ENCODE measurements at regions not wholly inside any gene's neighbourhood (a gene's known extent, or its start where the extent isn't known, plus 50 kb on each side); places are given as distances from the start of the nearest gene placed in this dataset.
"Not testable (repeated sequence)": the region's sequence is repeated elsewhere in the genome, so short reads cannot be mapped to it uniquely, and the experiment has no call there.

DNA sequence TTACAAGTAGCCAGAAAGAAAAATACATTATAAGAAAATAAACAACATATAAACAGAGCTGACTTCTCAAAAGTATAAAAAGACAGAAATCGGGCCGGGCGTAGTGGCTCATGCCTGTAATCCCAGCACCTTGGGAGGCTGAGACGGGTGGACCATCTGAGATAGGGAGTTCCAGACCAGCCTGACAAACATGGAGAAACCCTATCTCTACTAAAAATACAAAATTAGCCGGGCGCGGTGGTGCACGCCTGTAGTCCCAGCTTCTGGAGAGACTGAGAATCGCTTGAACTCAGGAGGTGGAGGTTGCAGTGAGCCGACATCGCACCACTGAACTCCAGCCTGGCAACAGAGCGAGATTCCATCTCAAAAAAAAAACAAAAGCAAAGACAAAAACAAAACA is 373.3 kb upstream of the ARPP21 start:
- DNase-seq (ENCODE audit: low read depth in 2 of 2): not testable (repeated sequence)

DNA sequence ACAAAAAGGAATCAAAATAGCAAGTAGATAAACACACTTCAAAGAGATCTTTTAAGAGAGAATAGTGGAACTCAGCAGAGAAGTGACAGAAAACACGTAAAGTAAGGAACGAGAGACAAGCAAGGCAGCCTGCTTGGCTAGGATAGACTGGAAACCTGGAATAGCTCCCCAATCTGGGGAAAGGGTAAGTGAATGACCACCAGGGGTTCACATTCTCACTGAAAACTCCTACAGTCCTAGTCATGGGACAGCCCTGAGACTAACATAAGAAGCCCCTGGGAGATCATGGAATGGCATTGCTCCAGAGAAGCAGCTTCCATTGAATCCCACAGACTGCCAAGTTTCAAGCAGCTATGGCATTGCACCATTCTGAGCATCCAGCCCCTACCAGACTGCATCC is 363.6 kb upstream of the ARPP21 start:
- no peak for DNase-seq (ENCODE audit: low read depth in 2 of 2)

DNA sequence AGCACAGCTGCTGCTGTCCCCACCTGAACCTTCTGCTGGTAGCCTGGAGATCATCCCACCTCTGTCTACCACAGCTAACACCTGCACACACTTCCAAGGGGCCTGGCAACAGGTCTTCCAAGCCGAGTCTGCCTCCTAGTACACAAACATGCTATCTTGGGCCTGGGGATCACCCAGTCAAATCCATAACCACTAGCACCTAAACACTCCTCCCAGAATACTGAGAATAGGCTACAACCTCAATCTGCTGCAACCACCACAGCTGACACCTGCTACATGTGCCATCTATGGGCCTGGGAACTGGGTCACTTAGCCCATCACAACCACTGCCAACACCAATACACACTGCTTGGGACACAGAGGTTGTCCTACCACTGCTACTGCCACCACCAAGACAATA is 362.8 kb upstream of the ARPP21 start:
- DNase-seq (ENCODE audit: low read depth in 2 of 2): no peak

DNA sequence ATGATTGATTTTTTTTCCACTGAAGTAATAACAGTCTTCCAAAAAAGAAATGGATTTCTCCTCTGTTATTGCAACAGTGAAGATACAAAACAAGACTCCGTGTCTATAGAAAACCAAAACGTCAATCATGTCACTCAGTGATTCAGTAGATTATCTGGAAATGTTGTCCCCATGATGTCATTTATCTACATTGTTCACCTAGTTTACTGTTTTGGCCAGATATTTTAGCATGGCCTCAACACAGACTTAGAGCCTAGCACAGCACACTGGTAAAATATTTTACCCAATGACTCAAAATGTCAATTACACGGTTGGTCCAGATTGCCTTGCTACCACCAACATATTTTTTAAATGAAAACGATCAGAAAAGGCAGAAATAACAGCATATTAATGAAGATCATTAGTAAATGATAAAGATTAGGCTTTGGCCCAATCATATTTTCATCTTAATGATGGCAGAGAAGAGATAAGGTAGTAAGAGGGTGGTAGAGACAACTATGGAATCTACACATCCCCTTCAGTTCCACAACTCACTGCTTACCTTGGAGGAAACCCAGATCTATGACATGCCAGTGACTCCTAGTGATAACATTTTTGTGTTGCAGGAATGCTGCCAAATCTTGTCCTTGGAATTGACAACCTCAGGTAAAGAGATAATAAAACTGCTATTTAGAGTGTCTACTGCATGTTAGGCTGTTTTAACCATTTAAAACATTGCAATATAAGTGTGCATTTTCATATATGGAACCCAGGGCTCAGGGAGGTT is 347.7 kb upstream of the ARPP21 start:
- DNase-seq (ENCODE audit: low read depth in 2 of 2): no peak

DNA sequence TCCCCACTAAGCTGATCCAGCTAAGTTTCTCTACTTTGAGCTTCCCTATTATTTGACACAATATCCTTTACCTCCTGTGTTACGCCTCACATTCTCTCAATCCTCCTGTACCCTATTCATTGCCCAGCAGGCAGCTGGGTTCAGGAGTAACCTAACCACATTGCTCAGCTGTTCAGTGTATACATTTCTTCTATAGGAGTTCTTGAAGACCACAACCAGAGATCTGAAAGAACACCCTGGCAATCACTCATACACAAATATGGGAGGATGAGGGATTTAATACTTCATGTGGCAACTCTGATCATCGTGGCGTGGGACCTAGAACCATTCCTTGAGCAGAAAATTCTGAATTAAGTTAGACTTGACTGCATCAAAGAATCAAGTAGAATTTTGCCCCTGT is 346.8 kb upstream of the ARPP21 start:
- DNase-seq (ENCODE audit: low read depth in 2 of 2): no peak

DNA sequence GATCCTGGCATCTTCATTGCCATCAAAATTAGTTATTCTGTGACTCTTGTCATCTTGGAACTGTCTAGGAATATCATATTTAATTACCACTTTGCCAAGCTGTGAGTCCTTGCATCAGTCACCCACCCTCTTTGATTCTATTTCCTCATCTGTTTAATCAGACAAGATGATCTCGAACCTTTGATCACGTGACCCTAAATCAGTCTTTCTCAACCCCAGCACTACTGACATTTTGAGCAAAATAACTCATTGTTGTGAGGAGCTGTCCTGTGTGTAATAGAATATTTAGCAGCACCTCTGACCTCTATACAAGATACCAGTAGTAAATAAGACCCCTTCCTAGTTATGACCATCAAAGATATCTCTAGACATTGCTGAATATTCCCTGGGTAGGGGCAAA is 343.4 kb upstream of the ARPP21 start:
- DNase-seq (ENCODE audit: low read depth in 2 of 2): no peak

DNA sequence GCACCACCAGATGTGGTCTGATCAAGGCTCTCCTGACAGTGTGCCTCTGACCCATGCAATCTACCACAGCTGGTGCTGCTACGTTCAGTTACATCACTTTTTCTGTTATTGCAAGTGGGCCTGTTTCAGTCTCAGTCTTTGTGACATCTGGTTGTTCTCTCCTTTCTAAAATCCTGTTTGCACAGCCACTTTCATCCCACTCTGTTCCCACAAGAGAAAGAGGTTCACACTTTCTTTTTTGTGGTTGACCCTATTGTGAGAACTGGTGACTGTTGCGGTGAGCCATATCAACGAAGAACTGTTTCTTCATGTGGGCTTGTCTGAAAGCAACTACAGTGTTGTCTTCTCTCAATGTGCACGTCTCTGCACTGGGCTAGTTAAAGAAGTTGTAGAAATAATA is 342.8 kb upstream of the ARPP21 start:
- DNase-seq (ENCODE audit: low read depth in 2 of 2): no peak

DNA sequence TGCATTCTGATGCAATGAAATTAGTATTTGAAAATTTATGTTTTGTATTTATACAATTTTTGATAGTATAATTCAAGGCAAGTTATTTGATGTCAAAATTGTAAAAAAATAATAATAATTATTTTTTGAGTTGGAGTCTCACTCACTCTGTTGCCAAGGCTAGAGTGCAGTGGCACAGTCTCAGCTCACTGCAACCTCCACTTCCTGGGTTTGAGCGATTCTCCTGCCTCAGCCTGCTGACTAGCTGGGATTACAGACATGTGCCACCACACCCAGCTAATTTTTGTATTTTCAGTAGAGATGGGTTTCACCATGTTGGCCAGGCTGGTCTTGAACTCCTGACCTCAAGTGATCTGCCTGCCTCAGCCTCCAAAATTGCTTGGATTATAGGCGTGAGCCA is 342.4 kb upstream of the ARPP21 start:
- not testable (repeated sequence) for DNase-seq (ENCODE audit: low read depth in 2 of 2)

DNA sequence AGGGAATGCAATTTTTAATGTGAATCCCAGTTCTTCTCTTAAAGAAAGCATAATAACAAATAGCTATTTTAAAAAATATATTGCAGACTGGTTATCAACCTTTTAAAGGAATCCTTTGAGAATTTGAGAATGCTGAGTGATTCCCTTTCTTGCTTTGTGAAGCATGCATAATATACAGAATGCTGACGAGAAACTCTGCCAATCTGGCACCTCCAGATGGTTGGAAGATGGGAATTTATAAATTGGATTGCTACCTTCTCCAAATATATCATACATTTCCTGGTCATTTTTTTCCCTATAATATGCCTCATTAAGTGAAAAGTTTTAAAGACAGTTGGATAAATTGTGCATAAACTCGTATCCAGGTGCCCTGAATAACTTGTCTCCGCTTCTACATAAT is 333.9 kb upstream of the ARPP21 start:
- no peak for DNase-seq (ENCODE audit: low read depth in 2 of 2)

DNA sequence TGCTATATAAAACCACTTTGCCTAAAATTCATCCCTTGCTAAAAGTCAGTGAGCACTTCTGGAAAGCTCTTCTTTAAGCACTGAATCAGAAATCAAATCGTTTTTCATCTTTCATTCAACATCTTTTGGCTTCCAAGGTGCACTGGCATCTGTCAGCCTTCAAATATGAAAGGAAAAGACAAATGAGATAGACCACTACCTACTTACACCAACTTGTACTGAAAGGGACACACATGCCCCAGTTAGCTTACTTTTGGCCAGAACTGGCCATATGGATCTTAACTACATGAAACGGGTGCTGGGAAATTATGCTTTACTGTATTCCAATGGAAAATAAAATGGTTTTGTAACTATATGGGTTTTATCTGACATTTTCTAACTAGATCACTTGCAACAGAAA is 332.0 kb upstream of the ARPP21 start:
- DNase-seq (ENCODE audit: low read depth in 2 of 2): no peak

DNA sequence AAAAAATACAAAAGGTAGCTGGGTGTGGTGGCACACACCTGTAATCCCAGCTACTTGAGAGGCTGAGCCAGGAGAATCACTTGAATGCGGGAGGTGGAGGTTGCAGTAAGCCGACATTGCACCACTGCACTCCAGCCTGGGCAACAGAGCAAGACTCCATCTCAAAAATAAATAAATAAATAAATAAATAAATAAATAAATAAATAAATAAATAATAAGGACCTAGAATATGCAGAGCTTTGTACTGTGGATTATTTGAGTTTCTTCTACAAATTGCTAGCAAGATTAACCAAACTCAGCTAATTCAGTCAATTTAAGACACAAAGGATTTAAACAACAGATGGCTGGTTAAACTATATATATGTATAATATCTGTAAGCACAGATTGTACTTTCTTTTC is 322.5 kb upstream of the ARPP21 start:
- DNase-seq (ENCODE audit: low read depth in 2 of 2): not testable (repeated sequence)

DNA sequence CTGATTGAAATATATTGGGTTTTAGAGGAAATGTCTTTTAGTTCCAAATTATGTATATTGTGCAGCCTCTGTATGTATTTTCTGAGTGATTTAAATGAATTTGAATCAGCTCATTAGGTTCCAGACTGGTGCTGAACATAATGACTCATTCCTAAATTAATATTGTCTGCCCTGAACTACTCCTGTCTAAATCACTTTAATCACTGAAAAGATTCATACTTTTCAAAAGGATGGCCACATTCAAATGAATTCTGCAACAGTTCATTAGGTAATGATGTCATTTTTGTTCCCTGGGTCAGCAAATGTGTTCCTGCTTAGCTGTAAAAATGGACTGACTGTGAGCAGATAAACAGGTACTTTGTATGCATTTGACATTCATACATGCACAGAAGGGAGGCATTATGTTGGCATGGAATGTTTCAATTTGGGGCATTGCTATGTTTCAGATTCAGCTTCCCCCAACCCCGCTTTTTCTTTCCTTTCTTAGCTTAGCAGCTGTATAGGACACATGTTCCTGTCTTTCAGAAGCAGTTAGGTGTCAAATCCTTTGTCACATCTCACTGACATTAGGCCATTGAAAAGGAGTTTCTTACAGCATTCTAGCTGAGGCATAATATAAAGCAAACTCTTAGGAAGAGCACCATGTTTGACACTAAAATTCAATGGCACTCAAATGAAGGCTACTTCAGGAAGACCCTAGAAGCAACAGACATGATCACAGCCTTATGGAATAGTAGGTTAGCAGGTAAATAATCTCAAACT is 318.5 kb upstream of the ARPP21 start:
- DNase-seq (ENCODE audit: low read depth in 2 of 2): no peak

DNA sequence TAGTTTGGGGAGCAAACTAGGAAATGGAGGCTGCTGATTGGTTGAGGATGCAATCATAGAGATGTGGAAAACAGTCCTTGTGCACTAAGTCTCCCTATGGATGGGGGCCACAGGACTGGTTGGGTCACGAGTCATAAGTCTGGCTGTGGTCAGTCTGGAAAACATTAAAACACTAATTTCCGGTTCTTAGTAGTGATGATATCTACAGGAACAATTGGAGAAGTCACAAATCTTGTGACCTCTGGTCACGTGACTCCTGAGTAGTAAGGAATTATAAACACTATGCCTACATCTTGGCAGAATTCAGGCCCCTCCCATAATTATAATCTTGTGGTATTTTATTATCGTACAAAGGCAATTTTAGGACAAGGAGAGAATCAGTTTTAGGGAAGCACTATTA is 317.3 kb upstream of the ARPP21 start:
- DNase-seq (ENCODE audit: low read depth in 2 of 2): no peak

DNA sequence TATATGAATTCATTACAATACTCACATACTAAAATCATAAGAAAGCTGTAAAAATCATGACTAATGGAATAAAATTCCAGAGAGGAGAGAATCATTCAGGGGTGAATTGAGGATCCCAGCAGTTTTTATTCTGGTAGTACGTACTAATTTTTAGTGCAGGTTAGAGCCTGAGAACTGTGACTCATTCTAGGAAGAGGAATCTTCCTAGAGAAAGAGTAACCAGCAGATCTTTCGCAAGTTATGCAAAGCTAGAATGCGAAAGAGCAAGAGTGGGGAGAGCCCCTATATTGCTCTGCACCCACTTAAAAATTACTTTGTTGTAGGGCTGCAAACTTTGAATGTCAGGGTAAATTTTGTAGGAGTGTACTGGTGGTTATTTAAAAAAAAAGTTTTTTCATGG is 303.6 kb upstream of the ARPP21 start:
- no peak for DNase-seq (ENCODE audit: low read depth in 2 of 2)

DNA sequence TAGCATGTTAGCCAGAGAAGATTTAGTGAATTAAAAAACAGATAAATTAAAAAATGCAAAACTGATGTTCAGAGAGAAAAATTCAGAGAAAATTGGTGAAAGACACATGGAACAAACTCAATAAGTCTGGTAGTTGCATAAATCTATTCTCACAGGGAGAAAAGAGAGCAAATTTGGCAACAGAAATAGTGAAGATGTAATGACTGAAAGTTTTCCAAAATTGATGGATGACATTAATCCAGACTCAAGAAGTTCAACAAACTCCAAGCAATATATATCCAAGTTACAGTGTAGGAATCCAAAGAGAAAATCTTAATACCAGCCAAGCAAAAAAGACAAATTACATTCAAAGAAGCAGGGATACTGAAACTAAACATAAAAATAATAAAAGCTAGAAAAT is 302.7 kb upstream of the ARPP21 start:
- no peak for DNase-seq (ENCODE audit: low read depth in 2 of 2)

DNA sequence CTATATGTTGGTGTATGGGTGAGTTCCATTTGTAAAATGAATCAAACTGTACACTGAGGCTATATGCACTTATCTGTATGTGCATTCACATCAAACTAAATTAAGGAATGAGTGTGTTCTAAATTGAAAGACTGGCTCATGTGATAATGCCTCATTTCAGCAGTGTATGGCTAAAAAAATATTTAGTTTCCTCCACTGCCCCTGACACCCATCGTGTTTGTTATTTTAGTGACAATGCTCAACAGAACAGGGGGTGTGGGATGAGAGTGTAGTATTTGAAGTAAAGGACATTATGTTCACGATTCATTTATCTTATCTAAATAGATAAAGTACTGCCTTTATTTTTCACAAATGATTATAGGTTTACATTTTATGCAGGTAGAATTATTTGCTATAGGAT is 301.1 kb upstream of the ARPP21 start:
- DNase-seq (ENCODE audit: low read depth in 2 of 2): no peak

DNA sequence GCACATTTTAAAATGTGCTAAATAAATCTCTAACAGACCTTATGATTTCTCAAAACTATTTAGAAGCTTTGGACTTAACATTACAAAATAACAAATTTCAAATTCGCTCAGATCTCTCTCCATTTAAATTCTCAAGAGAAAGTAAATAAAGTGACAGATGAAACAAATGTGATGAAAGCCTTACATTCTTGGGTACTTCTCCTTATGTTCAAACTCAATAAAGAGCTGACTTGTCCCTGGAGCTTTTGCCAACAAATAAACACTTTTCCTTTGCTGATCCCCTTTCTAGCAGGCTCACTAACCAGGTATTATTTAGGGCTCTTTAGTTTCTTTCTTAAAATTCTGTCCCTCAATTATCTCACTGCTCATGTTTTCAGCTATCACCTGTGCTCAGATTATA is 259.1 kb upstream of the ARPP21 start:
- DNase-seq (ENCODE audit: low read depth in 2 of 2): no peak

DNA sequence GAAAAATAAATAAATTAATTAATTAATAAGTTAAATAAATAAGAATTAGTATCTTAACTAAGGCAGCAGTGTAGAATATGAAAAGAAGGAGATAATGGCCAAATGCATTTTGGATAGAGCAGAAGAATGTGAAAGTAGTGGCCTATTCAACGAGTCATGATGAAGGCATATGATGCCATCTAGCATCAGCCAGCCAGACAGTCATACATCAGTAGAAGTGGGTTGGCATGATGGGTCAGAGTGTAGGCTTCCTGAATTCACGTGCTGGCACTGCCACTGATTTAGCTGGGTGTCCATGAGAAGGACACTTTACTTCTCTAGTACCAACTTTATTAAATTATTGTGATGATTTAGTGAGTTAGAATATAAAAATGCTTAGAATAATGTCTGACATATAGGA is 256.1 kb upstream of the ARPP21 start:
- DNase-seq (ENCODE audit: low read depth in 2 of 2): no peak

DNA sequence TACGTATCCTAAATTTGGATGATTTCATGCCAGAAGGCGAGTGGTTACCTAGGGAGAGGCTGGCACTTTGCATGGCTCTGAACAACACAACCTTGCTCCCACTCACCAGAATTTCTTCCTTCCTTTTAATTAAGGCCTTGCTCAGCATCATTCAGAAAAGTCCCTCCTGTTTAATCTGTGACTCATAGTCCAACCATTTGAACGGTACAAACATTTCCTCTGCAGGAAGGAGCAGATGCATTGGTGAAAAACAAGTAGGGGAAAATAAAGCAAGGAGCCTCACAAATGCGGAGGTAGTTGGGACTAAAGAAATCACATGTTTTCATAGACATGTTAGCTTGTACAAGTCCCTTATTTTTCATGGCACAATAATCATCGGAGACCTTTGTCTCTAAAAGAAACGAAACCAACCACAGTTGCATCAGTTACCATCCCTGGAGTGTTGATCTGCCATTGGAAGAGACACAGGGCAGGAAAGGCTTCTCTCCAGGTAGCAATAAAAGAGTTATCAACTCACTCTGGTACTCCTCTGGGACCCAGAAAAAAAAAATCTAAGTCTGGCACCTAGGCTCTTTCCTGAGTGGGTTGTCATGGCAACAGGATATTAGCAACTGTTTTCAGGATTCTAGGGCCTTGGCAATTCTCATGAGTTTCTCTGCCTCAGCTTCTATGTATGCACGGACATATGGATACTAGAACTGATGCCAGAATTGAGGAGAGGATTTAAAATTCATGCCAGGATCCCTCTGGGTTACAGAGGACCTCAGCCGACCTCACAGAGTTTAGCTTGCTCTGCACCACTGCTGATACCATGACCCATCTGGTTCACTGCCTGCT is 255.4 kb upstream of the ARPP21 start:
- DNase-seq (ENCODE audit: low read depth in 2 of 2): no peak

DNA sequence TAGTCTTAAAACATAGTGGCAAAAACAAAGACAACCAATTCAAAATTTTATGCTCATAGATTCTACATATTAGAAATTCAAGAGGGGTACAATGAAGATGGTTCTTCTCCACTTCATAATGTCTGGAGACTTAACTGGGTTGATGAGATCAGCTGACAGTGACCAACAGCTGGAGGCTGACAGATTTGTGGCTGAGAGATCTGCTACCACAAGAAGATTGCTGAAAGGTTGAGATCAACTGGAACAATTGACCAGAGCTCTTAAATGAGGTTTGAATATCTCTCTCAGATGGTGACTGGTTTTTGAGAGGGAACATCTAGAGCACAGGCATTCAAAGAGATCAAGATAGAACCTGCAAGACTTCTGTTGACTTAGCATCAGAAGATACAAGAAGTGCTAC is 254.1 kb upstream of the ARPP21 start:
- DNase-seq (ENCODE audit: low read depth in 2 of 2): no peak

DNA sequence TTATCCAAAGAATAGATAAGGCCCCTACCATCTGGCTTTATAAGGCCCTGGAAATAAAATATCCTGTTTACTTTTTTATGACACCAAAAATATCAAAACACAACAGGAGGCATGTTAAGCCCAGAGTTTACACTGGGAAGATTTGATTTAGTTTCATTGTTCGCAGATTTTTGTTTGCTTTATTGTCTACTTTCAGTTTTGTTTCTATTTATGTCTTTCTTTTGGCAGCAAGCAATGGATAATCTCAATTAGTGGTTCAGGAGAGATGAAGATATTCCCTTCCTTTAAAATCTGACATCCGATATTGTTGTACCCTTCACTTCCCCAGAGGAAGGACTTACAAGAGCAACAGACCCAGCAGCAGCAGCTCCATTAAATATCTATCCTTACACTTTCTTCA is 249.4 kb upstream of the ARPP21 start:
- no peak for DNase-seq (ENCODE audit: low read depth in 2 of 2)

DNA sequence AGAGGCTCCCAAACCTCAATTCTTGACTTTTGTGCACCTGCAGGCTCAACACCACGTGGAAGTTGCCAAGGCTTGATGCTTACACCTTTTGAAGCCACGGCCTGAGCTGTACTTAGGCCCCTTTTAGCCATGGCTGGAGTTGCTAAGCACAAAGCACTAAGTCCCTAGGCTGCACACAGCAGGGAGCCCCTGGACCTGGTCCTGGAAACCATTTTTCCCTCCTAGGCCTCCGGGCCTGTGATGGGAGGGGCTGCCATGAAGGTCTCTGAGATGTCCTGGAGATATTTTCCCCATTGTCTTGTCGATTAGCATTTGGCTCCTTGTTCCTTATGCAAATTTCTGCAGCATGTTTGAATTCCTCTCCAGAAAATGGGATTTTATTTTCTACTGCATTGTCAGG is 247.1 kb upstream of the ARPP21 start:
- no peak for DNase-seq (ENCODE audit: low read depth in 2 of 2)
